Gastroesophageal sphincter (tissue), 4 donors: ENCODE measurements at regions not wholly inside any gene's neighbourhood (a gene's known extent, or its start where the extent isn't known, plus 50 kb on each side); places are given as distances from the start of the nearest gene placed in this dataset.

ENCODE experiments used
- ATAC-seq: fragments of 150-250 bp; one replicate; pipeline ENCODE4 v1.9.1; 2016; ENCODE audit warnings: mild to moderate bottlenecking, moderate library complexity
- H3K27ac ChIP-seq, 4 donors: fragments of 200-600 bp; sonication (generic) in 3 of 4; 1 replicate in 3 of 4; 2 replicates in 1 of 4; pipeline ENCODE4 v1.5.1; 2016 to 2019
- H3K27me3 ChIP-seq: fragments of 200-600 bp; sonication (generic); one replicate; pipeline ENCODE4 v1.5.1; 2019
- H3K36me3 ChIP-seq, 2 donors: fragments of 200-600 bp; sonication (generic); one replicate each; pipeline ENCODE4 v1.5.1; 2019; ENCODE audit warnings: control low read depth in 1 of 2
- H3K4me1 ChIP-seq, 3 donors: fragments of 200-600 bp; sonication (generic); 1 replicate in 2 of 3; 2 replicates in 1 of 3; pipeline ENCODE4 v1.5.1; 2016 to 2019; ENCODE audit warnings: control low read depth in 2 of 3
- H3K4me3 ChIP-seq, 2 donors: fragments of 200-600 bp; sonication (generic); one replicate each; pipeline ENCODE4 v1.5.1; 2019; ENCODE audit warnings: mild to moderate bottlenecking in 1 of 2, moderate library complexity in 1 of 2
- H3K9me3 ChIP-seq, 3 donors: fragments of 200-600 bp; sonication (generic); one replicate each; pipeline ENCODE4 v1.5.1; 2017 to 2019; ENCODE audit warnings: control low read depth in 2 of 3
- CTCF ChIP-seq, 4 experiments: fragments of 200-600 bp in 2 of 4; fragments of 450-650 bp in 2 of 4; sonication (generic) in 1 of 4; IDR thresholded peaks; one replicate each; pipeline ENCODE4 v1.5.1; 2017 to 2019; ENCODE audit warnings: antibody characterized with exemption in 4 of 4, mild to moderate bottlenecking in 2 of 4, moderate library complexity in 2 of 4
- EP300 ChIP-seq: sonication (generic); formaldehyde crosslinking; IDR thresholded peaks from one replicate; pipeline ENCODE4 v1.6.1; 2017; ENCODE audit warnings: antibody characterized with exemption, mild to moderate bottlenecking
- POLR2A ChIP-seq, 2 donors: fragments of 450-650 bp; IDR thresholded peaks; one replicate each; pipeline ENCODE4 v1.6.1; 2017; ENCODE audit warnings: antibody characterized with exemption in 2 of 2, mild to moderate bottlenecking in 2 of 2, moderate library complexity in 1 of 2
- POLR2AphosphoS5 ChIP-seq: sonication (generic); formaldehyde crosslinking; IDR thresholded peaks from one replicate; pipeline ENCODE4 v1.6.1; 2017; ENCODE audit warnings: antibody characterized with exemption
- WGBS, 2 donors: methylation state at CpG; one replicate each; pipeline ENCODE4 v1.1.5; 2018; ENCODE audit warnings: low coverage in 1 of 2; 5-methylcytosine and 5-hydroxymethylcytosine counted together

- no peaks in the 10 kb centered on the region for H3K36me3 ChIP-seq
- 88 to 97% methylated on average over 3 of the region's 3 CpGs for WGBS, 2 donors
- no peaks in the 10 kb centered on the region for H3K4me1 ChIP-seq
- no peak for TF ChIP-seq POLR2AphosphoS5
- TF ChIP-seq EP300, result no peak
- H3K9me3 ChIP-seq, result no peaks in the 10 kb centered on the region
- H3K27me3 ChIP-seq, result no peaks in the 10 kb centered on the region
- H3K4me3 ChIP-seq, result no peak overlapping the region
- ATAC-seq, result no peak
- no peak overlapping the region for H3K27ac ChIP-seq
Measured at GRCh38 chr4:24164797-24165196, 274.9 kb upstream of the PPARGC1A start.

- no peak overlapping the region for H3K4me3 ChIP-seq
- H3K36me3 ChIP-seq, result no peaks in the 10 kb centered on the region
- WGBS, 2 donors, result 20 to 24% methylated on average over 2 of the region's 2 CpGs
- no peak overlapping the region for H3K27ac ChIP-seq
- no peaks in the 10 kb centered on the region for H3K4me1 ChIP-seq
- H3K27me3 ChIP-seq, result no peaks in the 10 kb centered on the region
- TF ChIP-seq EP300, result no peak
- no peak for TF ChIP-seq CTCF (IDR thresholded peaks at IDR 0.05)
- TF ChIP-seq POLR2AphosphoS5, result no peak
- TF ChIP-seq POLR2A (IDR thresholded peaks at IDR 0.05), result no peak
- no peaks in the 10 kb centered on the region for H3K9me3 ChIP-seq
- no peak for ATAC-seq
Measured at GRCh38 chr4:24164054-24164693, 274.3 kb upstream of the PPARGC1A start.

GRCh38 chr4:24163314-24163713 is 273.5 kb upstream of the PPARGC1A start:
- H3K27me3 ChIP-seq, result no peaks in the 10 kb centered on the region
- H3K4me3 ChIP-seq, result no peak overlapping the region
- H3K36me3 ChIP-seq, result no peaks in the 10 kb centered on the region
- H3K27ac ChIP-seq, result no peak overlapping the region
- 93 to 98% methylated on average over 5 to 7 of the region's 7 CpGs for WGBS, 2 donors
- H3K9me3 ChIP-seq, result no peaks in the 10 kb centered on the region
- TF ChIP-seq POLR2AphosphoS5 (no peak), POLR2A (IDR thresholded peaks at IDR 0.05) (no peak), CTCF (IDR thresholded peaks at IDR 0.05) (no peak), EP300 (no peak)
- no peak for ATAC-seq
- no peaks in the 10 kb centered on the region for H3K4me1 ChIP-seq

GRCh38 chr4:24160358-24160757 is 270.5 kb upstream of the PPARGC1A start:
- H3K27me3 ChIP-seq, result no peaks in the 10 kb centered on the region
- ATAC-seq, result no peak
- 88 to 100% methylated on average over 1 of the region's 1 CpG for WGBS, 2 donors
- no peak for TF ChIP-seq POLR2A (IDR thresholded peaks at IDR 0.05)
- TF ChIP-seq CTCF (IDR thresholded peaks at IDR 0.05), result no peak
- TF ChIP-seq EP300, result no peak
- TF ChIP-seq POLR2AphosphoS5, result no peak
- no peaks in the 10 kb centered on the region for H3K4me1 ChIP-seq
- H3K4me3 ChIP-seq, result no peak overlapping the region
- H3K9me3 ChIP-seq, result no peaks in the 10 kb centered on the region
- no peaks in the 10 kb centered on the region for H3K36me3 ChIP-seq
- no peak overlapping the region for H3K27ac ChIP-seq

GRCh38 chr4:24158031-24158430 is 268.2 kb upstream of the PPARGC1A start:
- H3K36me3 ChIP-seq, result no peaks in the 10 kb centered on the region
- TF ChIP-seq POLR2A (IDR thresholded peaks at IDR 0.05), result no peak
- no peaks in the 10 kb centered on the region for H3K4me1 ChIP-seq
- ATAC-seq, result no peak
- no peaks in the 10 kb centered on the region for H3K27me3 ChIP-seq
- H3K4me3 ChIP-seq, result no peak overlapping the region
- H3K27ac ChIP-seq, result no peak overlapping the region
- H3K9me3 ChIP-seq, result no peaks in the 10 kb centered on the region
- 71 to 100% methylated on average over 1 of the region's 1 CpG for WGBS, 2 donors

GRCh38 chr4:24150034-24150433 is 260.2 kb upstream of the PPARGC1A start:
- Histone ChIP-seq H3K36me3 (no peaks in the 10 kb centered on the region), H3K4me3 (no peak overlapping the region), H3K4me1 (no peaks in the 10 kb centered on the region), H3K9me3 (no peaks in the 10 kb centered on the region), H3K27me3 (no peaks in the 10 kb centered on the region), H3K27ac (no peak overlapping the region)
- 86% methylated on average over 3 of the region's 3 CpGs; no CpG with 5 or more reads in 1 of the 2 donors for WGBS, 2 donors
- no peak for ATAC-seq
- TF ChIP-seq EP300 (no peak), POLR2AphosphoS5 (no peak), CTCF (IDR thresholded peaks at IDR 0.05) (no peak), POLR2A (IDR thresholded peaks at IDR 0.05) (no peak)
